ENCODE measurements at regions not wholly inside any gene's neighbourhood (a gene's known extent, or its start where the extent isn't known, plus 50 kb on each side); places are given as distances from the start of the nearest gene placed in this dataset.
A peak's percentile ranks its signal among the peaks of the same experiment; 100 is the strongest.

GRCh38 chr6:66199171-66199570 is 492.1 kb upstream of the EYS start:
- TF ChIP-seq CTCF (IDR thresholded peaks at IDR 0.05), result no peak
- DNase-seq (ENCODE audit: low spot score), result no peak
- no peak for ATAC-seq (ENCODE audit: low FRiP score)

GRCh38 chr6:66198062-66198624 is 491.1 kb upstream of the EYS start:
- no peak for DNase-seq (ENCODE audit: low spot score)
- no peak for ATAC-seq (ENCODE audit: low FRiP score)
- TF ChIP-seq CTCF (IDR thresholded peaks at IDR 0.05), result no peak

GRCh38 chr6:66190858-66191257 is 483.8 kb upstream of the EYS start:
- TF ChIP-seq CTCF (IDR thresholded peaks at IDR 0.05), result no peak
- ATAC-seq (ENCODE audit: low FRiP score) (no peak), DNase-seq (ENCODE audit: low spot score) (no peak)

GRCh38 chr6:66189915-66190314 is 482.9 kb upstream of the EYS start:
- ATAC-seq (ENCODE audit: low FRiP score), result no peak

GRCh38 chr6:66186756-66187155 is 479.7 kb upstream of the EYS start:
- no peak for TF ChIP-seq CTCF (IDR thresholded peaks at IDR 0.05)
- no peak for ATAC-seq (ENCODE audit: low FRiP score)
- no peak for DNase-seq (ENCODE audit: low spot score)

More at GRCh38 chr6:66189915-66190314, 482.9 kb upstream of the EYS start:
- DNase-seq (ENCODE audit: low spot score), result no peak
- TF ChIP-seq CTCF (IDR thresholded peaks at IDR 0.05), result no peak

- DNase-seq (ENCODE audit: low spot score) (no peak), ATAC-seq (ENCODE audit: low FRiP score) (no peak)
- no peak for TF ChIP-seq CTCF (IDR thresholded peaks at IDR 0.05)
Measured at GRCh38 chr6:66184091-66184490, 477.1 kb upstream of the EYS start.

GRCh38 chr6:66179361-66179760 is 472.3 kb upstream of the EYS start:
- ATAC-seq (ENCODE audit: low FRiP score) (peak; percentile 48), DNase-seq (ENCODE audit: low spot score) (no peak)
- no peak for TF ChIP-seq CTCF (IDR thresholded peaks at IDR 0.05)
